Ovary (tissue), 3 donors: ENCODE measurements at regions not wholly inside any gene's neighbourhood (a gene's known extent, or its start where the extent isn't known, plus 50 kb on each side); places are given as distances from the start of the nearest gene placed in this dataset.

Experiments
- POLR2A ChIP-seq: fragments of 450-650 bp; IDR thresholded peaks from one replicate; pipeline ENCODE4 v1.6.1; 2017; ENCODE audit warnings: antibody characterized with exemption, mild to moderate bottlenecking, moderate library complexity
- TF ChIP-seq, protein P1 (sequence below), 3 donors: fragments of 450-650 bp in 2 of 3; fragments of 200-600 bp in 1 of 3; IDR thresholded peaks; one replicate each; pipeline versions ENCODE4 v1.5.1 to v1.8.0; 2016 to 2022; ENCODE audit warnings: antibody characterized with exemption in 3 of 3, mild to moderate bottlenecking in 1 of 3
- donor health status: DM: no; HTN: no; CAD: no.

DNA sequence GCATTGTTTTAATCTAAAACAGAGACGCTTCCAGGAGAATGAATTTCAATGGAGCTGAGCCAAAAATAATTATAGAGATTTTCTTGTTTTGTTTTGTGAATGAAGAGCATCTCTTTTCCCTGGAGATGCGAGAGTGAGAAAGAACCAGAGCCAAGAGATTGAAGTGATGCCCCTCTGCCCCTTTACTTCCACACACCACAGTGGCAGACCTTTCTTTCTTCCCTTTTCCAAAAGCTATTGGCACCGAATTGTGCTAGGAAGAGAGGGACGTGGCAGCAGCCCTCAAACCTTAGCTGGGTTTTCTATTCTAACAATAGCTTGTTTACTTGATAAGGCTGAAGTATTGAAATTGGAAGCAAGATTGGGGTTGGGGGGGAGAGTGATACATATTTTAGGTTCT is 133.0 kb upstream of the TMEM161B start:
- TF ChIP-seq, protein P1, sequence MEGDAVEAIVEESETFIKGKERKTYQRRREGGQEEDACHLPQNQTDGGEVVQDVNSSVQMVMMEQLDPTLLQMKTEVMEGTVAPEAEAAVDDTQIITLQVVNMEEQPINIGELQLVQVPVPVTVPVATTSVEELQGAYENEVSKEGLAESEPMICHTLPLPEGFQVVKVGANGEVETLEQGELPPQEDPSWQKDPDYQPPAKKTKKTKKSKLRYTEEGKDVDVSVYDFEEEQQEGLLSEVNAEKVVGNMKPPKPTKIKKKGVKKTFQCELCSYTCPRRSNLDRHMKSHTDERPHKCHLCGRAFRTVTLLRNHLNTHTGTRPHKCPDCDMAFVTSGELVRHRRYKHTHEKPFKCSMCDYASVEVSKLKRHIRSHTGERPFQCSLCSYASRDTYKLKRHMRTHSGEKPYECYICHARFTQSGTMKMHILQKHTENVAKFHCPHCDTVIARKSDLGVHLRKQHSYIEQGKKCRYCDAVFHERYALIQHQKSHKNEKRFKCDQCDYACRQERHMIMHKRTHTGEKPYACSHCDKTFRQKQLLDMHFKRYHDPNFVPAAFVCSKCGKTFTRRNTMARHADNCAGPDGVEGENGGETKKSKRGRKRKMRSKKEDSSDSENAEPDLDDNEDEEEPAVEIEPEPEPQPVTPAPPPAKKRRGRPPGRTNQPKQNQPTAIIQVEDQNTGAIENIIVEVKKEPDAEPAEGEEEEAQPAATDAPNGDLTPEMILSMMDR (IDR thresholded peaks at IDR 0.05): no peak
- no peak for TF ChIP-seq POLR2A
